NCI-H146 (cell line): ENCODE measurements at regions not wholly inside any gene's neighbourhood (a gene's known extent, or its start where the extent isn't known, plus 50 kb on each side); places are given as distances from the start of the nearest gene placed in this dataset.
"Not testable (repeated sequence)": the region's sequence is repeated elsewhere in the genome, so short reads cannot be mapped to it uniquely, and the experiment has no call there.

Source experiments
- DNase-seq: peaks from one replicate; lab custom pipeline; 2025; lab: John Stamatoyannopoulos, UW

- no peak for DNase-seq
These were observed 710.3 kb downstream of the AACS start for GRCh38 chr12:125775507-125775906.

- DNase-seq: no peak
These were observed 711.0 kb downstream of the AACS start for GRCh38 chr12:125776212-125776611.

GRCh38 chr12:125786143-125786542, 720.9 kb downstream of the AACS start:
- DNase-seq: no peak

- DNase-seq: no peak
These were observed 729.2 kb downstream of the AACS start for GRCh38 chr12:125794401-125794800.

GRCh38 chr12:125797421-125798175, 732.4 kb downstream of the AACS start:
- no peak for DNase-seq

GRCh38 chr12:125804660-125805059, 739.4 kb downstream of the AACS start:
- no peak for DNase-seq

GRCh38 chr12:125824276-125824675, 759.0 kb downstream of the AACS start:
- no peak for DNase-seq

GRCh38 chr12:125835852-125836251, 770.6 kb downstream of the AACS start:
- DNase-seq: no peak

- no peak for DNase-seq
These were observed 771.4 kb downstream of the AACS start for GRCh38 chr12:125836647-125837046.

GRCh38 chr12:125841332-125841731, 776.1 kb downstream of the AACS start:
- DNase-seq: no peak

- no peak for DNase-seq
These were observed 786.9 kb downstream of the AACS start for GRCh38 chr12:125852116-125852515.

GRCh38 chr12:125852679-125853078, 787.4 kb downstream of the AACS start:
- DNase-seq: no peak

- no peak for DNase-seq
These were observed 788.4 kb downstream of the AACS start for GRCh38 chr12:125853670-125854069.

- DNase-seq: no peak
These were observed 791.1 kb downstream of the AACS start for GRCh38 chr12:125856366-125856765.

GRCh38 chr12:125856896-125857295, 791.7 kb downstream of the AACS start:
- no peak for DNase-seq

- no peak for DNase-seq
These were observed 795.5 kb downstream of the AACS start for GRCh38 chr12:125860672-125861288.

- peak; percentile 14 for DNase-seq
These were observed 796.4 kb downstream of the AACS start for GRCh38 chr12:125861299-125862281.

GRCh38 chr12:125865236-125865635, 800.0 kb downstream of the AACS start:
- not testable (repeated sequence) for DNase-seq

GRCh38 chr12:125871811-125872594, 806.8 kb downstream of the AACS start:
- DNase-seq: no peak

GRCh38 chr12:125873016-125873415, 807.8 kb downstream of the AACS start:
- no peak for DNase-seq

- no peak for DNase-seq
These were observed 813.2 kb downstream of the AACS start for GRCh38 chr12:125878483-125878882.

- no peak for DNase-seq
These were observed 816.9 kb downstream of the AACS start for GRCh38 chr12:125882141-125882540.
